DMS53 treated with DMSO at 0.1 percent for 48 hours (cell line): ENCODE measurements at regions not wholly inside any gene's neighbourhood (a gene's known extent, or its start where the extent isn't known, plus 50 kb on each side); places are given as distances from the start of the nearest gene placed in this dataset.
A peak's percentile ranks its signal among the peaks of the same experiment; 100 is the strongest.
"Not testable (repeated sequence)": the region's sequence is repeated elsewhere in the genome, so short reads cannot be mapped to it uniquely, and the experiment has no call there.

Experiments
- DNase-seq: peaks from one replicate; lab custom pipeline; 2025; ENCODE audit not compliant: unreplicated experiment; lab: John Stamatoyannopoulos, UW

DNA sequence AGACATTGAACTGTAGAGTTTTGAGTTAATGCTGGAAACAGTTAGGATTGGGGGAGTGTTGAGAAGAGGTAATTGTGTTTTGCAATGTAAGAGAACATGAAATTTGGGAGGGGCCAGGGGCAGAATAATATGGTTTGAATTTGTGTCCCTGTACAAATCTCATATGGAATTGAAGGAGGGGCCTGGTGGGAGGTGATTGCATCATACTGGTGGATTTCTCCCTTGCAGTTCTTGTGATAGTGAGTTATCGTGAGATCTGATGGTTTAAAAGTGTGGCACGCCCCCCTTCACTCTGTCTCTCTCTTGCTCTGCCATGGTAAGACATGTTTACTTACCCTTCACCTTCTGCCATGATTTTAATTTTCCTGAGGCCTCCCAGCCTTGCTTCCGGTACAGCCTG is 876.0 kb upstream of the FBXO33 start:
- no peak for DNase-seq

DNA sequence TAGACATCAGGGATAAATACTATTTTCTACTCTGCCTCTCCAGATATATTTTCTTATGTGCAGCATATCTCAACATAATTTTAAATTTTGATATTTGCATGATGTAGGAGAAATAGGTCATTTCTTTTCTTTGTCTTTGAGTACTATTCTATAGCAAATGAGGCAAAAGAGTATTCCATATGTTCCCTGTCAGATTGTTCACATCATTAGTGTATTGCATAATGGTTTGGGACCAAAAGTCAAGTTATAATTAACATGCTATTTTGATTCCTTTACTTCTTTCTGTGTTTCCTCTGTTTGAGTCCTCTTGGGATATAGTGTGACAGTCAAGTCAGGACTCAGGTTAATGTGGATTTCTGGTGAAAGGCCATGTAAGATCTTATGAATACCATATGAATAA is 864.6 kb upstream of the FBXO33 start:
- no peak for DNase-seq

DNA sequence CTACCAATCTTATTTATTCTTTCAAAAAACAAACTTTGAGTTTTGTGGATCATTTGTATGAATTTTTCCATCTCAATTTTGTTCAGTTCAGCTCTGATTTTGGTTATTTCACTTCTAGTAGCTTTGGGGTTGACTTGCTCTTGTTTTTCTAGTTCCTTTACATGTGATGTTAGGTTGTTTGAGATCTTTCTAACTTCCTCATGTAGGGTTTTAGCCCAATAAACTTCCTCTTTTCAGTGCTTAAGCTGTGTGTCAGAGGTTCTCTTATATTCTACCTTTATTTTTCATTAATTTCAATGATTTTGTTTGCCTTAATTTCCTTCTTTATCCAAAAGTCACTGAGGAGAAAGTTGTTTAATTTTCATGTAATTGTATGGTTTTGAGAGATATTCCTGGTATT is 860.4 kb upstream of the FBXO33 start:
- DNase-seq = no peak

DNA sequence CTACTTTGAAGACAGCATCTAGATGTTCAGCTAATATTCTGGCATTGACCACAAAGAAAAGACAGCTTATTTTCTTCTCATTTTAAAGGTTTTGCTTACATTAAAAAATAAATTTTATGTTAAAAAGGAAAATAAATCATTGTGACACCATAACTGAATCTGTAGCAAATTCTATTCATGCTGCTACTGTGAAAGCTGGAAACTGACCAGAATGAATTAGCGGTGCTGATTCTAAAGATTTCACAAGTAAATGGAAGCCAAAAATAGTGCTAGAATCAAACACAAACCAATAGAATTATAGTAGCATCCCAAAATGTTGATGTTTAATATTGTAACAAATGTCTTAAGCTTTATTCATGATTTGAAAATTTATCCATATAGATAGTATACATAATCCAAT is 850.0 kb upstream of the FBXO33 start:
- no peak for DNase-seq

DNA sequence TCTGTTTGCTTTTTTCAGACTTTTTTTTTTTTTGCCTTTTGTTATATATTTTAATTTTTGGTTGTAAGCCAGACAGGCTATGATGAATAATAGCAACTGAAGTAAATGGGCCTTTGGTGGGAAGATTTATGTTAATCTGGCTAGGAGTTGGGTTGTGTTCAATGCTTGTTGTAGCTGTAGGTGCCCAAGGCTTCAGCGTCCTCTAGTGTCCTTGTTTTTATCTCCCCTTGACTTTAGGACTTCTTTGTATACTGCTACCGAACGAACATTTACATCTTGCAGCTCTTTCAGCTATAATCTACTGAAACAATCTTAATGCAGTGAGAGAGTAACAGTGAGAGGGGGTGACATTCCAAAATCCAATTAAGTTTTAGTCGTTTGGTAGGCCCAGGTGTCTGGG is 848.4 kb upstream of the FBXO33 start:
- no peak for DNase-seq

DNA sequence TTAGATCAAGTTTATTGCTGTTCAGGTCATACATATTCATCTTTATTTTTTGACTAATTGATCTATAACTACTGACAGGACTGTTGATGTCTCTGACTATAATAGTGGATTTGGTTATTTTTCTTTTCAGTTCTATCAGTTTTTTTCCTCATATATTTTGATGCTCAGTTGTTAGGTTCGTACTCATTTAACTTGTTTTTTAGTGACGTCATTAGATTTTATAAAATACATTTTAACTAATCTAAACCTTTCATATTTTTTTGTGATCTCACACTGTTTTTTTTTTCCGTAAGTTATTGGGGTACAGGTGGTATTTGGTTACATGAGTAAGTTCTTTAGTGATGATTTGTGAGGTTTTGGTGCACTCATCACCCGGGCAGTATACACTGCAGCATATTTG is 841.2 kb upstream of the FBXO33 start:
- DNase-seq = no peak

DNA sequence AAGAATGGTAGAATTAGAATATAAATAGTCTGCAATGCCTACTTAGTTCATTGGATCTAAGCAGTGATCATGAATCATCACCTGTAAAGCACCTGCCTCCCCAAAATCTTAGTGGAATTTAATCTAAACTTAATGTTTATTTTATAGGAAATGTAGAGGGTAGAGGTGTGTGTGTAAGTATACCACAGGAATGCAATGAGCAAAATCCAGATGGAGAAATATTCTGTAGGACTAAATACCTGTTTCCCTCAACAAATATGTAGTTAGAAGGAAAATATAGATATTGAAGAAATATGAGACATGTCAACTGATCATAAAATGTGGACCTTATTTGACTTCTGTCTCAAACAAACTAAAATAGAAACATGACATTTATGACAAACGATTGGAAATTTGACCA is 839.2 kb upstream of the FBXO33 start:
- DNase-seq = no peak

DNA sequence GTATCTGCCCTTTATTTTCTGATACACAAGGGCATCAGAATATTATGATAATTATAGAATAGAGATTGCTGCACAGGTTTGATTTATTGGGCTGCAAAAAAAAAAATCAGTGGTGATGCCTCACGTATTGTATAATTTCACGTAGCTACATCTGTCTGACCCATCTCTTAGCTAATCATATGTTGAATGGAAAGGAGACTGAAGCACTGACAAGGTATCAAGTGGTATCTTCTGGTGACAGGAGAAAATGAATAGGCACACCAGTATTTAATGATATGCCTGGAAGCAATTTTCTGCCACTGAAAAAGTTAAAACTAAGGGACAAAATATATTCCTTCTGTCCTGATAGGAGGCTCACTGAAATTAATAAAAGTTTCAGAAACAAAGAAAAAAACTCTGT is 837.2 kb upstream of the FBXO33 start:
- no peak for DNase-seq

DNA sequence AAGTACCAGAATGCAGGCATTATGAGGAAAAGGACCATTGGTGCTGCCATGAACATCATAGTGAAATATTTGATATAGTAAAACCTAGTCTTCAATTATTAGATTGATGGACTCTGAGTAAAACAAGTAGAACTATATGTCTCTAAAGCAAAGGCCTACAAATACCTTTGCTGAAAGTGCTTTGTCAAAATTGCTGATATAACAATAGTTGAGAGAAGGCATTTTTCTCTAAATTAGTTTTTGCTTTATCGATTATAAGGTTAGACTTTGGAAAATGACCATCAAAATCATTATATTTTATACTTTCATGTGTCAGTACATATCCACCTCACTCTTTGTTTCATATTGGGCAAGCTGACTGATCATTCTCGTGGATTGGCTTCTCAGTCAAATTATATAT is 836.0 kb upstream of the FBXO33 start:
- DNase-seq = no peak

DNA sequence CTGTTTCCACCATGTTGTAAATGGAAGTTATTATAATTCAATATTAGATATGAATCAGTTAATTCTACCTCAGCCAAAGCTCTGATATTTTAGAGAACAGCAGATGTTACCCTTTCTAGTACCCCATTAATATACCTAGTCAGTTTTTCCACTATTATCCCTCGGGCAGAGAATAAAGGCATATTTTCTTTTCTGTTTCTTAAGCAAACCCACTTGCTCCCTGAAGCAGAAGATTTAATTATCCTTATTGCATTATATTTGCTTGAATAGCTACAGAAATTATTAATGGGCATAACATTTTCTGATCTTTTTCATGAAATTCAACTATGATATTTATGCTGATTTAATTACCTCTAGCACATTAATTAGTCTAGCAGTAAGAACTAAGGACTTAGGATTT is 832.9 kb upstream of the FBXO33 start:
- DNase-seq = no peak

DNA sequence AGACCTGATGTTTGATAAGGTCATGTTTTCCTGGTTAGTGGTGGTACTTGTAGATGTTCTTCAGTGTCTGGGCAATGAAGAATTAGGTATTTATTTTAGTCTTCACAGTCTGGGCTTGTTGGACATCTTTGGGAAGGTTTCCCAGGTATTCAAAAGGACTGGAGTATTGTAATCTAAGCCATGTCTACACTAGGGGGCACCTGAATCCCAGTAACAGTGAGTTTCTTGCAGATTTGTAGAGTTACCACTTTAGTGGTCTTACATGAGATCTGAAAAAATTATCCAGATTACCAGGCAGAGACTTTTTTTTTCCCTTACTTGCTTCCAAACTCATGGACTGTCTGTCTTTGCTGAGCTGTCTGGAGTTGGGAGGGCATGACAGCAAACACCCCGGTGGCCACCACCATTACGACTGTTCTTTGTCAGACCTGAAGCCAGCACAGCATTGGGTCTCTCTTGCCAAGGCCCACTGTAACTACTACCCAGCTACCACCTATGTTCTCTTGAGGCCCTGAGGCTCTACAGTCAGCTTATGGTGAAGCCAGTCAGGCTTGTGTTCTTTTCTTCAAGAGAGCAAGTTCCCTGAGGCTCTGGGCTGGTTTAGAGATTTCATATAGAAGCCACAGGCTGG is 820.7 kb upstream of the FBXO33 start:
- DNase-seq = no peak

DNA sequence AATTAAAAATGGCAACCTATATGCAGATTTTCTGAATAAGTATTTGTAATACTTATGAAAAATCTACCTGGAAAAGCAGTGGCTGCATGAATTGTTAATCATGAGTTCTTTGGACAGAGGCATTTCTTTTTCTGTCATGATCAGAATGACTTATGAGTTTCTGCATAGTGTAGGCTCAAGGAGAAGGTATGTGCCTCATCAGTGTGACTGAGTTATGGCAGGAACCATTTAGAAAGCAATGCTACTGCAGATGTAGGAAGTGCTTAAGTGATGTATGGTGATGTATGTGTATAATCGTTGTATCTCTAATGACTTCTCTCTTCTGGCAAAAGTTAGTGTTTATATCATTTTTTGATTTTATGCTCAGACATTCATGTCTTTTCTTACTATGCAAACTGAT is 816.4 kb upstream of the FBXO33 start:
- no peak for DNase-seq

DNA sequence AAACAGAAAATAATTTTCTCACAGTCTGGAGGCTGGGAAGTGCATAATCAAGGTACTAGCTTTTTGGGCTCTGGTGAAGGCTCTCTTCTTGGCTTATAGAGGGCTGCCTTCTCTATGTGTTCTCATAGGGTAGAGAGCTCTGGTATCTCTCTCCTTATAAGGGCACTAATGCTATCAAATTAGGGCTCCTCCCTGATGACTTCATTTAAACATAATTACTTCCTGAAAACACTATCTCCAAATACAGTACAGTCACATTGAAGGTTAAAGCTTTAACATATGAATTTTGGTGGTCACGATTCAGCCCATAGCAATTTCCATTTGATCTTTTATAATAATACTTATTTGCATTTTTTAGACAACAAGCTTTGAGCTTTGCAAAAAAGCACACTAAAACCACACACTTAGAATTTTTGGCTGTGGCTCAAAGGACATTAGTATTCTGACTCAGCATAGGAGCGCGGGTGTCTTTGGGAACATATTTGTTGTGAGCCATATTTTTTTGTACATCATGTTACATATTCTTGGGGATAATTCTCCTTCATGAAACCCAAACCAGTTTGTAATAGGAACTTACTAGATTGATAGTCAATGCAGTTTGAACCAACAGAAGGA is 808.1 kb upstream of the FBXO33 start:
- DNase-seq = no peak

DNA sequence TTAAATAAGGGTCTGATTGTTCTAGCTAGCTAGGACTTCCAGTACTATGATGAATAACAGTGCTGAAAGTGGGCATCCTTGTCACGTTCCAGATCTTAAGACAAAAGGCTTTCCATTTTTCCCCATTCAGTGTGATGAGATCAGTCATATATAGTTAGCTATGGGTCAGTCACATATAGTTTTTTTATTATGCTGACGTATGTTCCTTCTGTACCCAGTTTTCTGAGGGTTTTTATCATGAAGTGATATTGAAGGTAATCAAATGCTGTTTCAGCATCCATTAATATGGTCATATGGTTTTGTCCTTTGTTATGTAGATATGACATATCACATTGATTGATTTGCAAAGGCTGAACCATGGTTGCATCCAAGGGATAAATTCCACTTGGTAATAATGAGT is 800.1 kb upstream of the FBXO33 start:
- no peak for DNase-seq

DNA sequence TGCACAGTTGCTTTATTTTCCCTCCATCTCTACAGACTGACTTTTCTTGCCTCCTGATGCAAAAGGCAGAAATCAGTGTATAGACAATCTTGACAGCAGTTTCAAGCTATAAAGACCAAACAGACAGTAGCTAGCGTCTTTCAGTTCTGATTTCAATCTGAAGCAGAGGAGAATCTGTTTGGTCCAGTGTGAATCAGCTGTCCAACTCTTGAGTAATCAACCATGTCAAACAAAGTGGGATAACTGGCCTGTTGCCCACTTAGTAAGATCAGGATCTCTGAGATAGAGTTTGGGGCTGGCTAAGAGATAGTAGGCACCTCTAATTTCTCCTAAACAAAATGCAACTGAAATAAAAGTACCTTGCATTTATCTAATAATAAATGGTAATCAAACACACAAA is 797.4 kb upstream of the FBXO33 start:
- no peak for DNase-seq

DNA sequence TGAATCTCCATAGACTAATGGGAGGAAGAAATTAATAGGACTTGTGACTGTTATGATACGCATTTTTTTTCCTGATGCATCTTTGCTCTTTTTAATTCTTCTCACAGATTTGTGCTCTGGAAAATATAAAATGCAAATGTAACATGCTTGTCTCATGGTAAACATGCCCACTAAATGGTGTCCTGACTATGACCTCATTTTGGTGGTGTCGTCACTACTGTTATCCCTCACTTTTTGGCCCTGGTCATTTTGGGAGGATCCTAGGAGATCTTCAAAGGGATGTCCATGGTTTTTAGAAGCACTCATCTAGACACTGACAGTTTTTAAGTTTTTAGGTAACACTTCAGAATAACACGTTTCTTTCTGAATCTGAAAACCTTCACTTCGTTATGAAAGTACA is 790.8 kb upstream of the FBXO33 start:
- DNase-seq = no peak

DNA sequence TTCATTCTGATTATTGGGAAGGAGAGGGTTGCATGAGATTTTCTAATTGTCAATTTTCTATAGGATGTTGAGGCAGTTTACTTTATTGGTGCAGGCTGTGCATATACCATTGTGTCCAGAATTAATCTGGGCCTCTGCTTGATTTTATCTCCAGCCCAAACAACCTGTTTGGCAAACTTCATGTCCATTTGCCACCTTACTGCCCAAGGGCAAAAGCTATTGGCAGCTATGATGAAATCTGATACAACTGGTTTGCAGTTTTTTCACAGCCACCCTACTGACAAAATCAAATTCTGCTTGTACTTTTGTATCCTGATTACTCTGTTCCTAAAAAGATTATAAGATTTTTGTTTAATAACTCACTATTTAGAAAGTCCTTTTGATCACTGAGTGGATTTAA is 789.2 kb upstream of the FBXO33 start:
- peak; percentile 5 for DNase-seq

DNA sequence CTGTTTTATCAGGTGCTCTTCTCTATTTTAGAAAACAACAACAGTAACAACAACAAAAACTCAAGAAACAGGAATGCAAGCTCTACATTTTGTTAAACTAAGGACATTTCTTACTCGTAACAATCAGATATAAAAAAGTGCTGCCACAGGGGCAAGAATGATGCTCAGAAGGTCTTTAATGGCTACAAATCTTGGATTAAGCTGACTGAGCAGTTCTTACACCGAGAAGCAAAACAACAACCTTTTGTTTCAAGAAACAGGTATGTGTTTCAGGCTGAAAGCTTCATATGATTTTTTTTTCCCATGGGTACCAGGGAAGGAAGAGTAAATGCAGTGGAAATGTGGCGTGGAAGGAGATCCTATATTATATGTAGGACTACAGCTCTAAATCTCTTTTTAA is 786.8 kb upstream of the FBXO33 start:
- no peak for DNase-seq

DNA sequence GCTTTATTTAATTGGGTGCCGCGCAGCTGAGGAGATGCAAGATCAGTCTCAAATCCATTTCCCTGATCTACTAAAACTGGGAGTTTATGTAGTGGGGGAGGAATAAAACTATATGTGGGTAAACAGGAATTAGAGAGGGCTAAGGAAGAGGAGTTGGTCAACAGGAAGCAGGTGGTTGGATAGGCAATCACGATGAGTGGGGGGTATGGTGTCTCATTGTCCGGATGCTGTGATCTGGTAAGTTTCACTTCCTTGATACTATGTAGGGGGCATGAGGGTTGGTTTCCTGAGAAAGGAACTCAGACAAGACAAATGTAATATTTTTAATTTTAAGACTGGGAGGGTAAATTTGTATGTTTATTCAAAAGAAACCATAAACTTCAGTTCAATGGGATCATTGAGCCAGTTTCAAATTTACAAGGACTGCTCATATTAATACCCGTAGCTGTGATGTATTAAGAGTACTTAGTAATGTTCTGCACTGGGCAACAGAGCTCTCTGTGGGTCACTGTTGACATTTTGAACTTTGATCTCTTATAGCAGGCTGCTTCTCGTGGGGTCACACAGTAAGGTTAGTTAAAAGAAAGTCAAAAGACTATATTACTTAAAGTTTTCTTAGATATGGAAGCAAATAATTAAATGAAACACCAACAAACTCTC is 786.2 kb upstream of the FBXO33 start:
- DNase-seq = peak; percentile 80

DNA sequence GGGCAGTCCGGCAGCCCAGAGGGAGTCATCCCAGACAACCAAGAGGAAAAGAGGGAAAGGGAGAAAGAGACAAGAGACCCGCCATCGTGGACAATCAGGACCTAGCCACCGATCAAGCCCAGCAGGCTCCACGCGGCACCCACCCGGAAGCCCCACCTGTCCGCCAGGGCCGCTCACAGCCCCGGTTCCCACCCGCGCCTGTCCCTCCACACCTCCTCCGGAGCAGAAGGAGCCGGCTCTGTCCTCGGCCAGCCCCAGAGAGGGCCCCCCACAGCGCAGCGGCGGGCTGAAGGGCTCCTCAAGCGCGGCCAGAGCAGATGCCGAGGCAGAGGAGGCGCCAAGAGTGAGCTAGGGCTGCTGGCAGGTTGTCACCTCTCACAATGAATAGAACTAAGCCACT is 784.7 kb upstream of the FBXO33 start:
- DNase-seq = no peak

DNA sequence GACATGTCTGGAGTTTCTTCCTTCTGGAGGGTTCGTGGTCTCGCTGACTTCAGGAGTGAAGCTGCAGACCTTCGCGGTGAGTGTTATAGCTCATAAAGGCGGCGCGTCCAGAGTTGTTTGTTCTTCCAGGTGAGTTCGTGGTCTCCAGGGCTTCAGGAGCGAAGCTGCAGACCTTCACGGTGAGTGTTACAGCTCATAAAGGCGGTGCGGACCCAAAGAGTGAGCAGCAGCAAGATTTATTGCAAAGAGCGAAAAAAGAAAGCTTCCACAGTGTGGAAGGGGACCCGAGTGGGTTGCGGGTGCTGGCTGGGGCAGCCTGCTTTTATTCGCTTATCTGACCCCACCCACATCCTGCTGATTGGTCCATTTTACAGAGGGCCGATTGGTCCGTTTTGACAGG is 784.2 kb upstream of the FBXO33 start:
- not testable (repeated sequence) for DNase-seq

DNA sequence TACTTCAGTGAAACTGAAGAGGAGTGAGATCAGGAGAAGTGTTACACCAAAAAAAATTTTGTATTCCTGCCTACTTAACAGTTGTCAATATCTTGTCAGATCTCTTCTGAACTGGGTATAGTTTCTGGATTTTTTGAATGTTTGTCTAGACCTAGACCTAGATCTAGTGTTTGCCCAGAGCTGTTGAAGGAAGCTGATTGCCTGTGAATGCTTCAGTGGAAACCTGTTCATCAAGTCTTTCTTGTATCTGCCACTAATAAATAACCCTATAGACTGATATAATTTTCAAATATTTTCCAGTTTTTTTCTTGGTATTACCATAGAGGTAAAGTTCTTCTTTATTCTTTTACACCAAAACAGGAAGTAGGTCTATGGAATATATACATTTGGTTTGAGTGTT is 781.5 kb upstream of the FBXO33 start:
- peak; percentile 81 for DNase-seq
